ENCODE measurements at regions not wholly inside any gene's neighbourhood (a gene's known extent, or its start where the extent isn't known, plus 50 kb on each side); places are given as distances from the start of the nearest gene placed in this dataset.
"Not testable (repeated sequence)": the region's sequence is repeated elsewhere in the genome, so short reads cannot be mapped to it uniquely, and the experiment has no call there.

- POLR2A ChIA-PET: no interaction called here
- no peak for DNase-seq (ENCODE audit: extremely low spot score)
- CTCF ChIA-PET: no interaction called here
- no peak for TF ChIP-seq CTCF (IDR thresholded peaks at IDR 0.05; ENCODE audit: control extremely low read depth, extremely low read depth, low read depth, missing control alignments)
Observed at GRCh38 chrX:56114437-56114787, 117.7 kb upstream of the KLF8 start.

- ChIA-PET POLR2A (no interaction called here), CTCF (interaction anchor here (1.1 kb wide), 1 partner anchor 9 kb away, joined by 3 read pairs; no protein-coding TSS in a partner anchor)
- DNase-seq (ENCODE audit: extremely low spot score): no peak
- TF ChIP-seq CTCF (IDR thresholded peaks at IDR 0.05; ENCODE audit: control extremely low read depth, extremely low read depth, low read depth, missing control alignments): no peak
Observed at GRCh38 chrX:56120242-56120641, 111.9 kb upstream of the KLF8 start.

GRCh38 chrX:56125946-56126345 lies 106.2 kb upstream of the KLF8 start:
- no peak for DNase-seq (ENCODE audit: extremely low spot score)
- ChIA-PET CTCF (no interaction called here), POLR2A (no interaction called here)
- no peak for TF ChIP-seq CTCF (IDR thresholded peaks at IDR 0.05; ENCODE audit: control extremely low read depth, extremely low read depth, low read depth, missing control alignments)

GRCh38 chrX:56130031-56130430 lies 102.1 kb upstream of the KLF8 start:
- TF ChIP-seq CTCF (IDR thresholded peaks at IDR 0.05; ENCODE audit: control extremely low read depth, extremely low read depth, low read depth, missing control alignments): no peak
- CTCF ChIA-PET: no interaction called here
- POLR2A ChIA-PET: no interaction called here
- DNase-seq (ENCODE audit: extremely low spot score): no peak

- ChIA-PET POLR2A (no interaction called here), CTCF (no interaction called here)
- no peak for DNase-seq (ENCODE audit: extremely low spot score)
- TF ChIP-seq CTCF (IDR thresholded peaks at IDR 0.05; ENCODE audit: control extremely low read depth, extremely low read depth, low read depth, missing control alignments): no peak
Observed at GRCh38 chrX:56130436-56130835, 101.7 kb upstream of the KLF8 start.

GRCh38 chrX:56164135-56164534 lies 68.0 kb upstream of the KLF8 start:
- POLR2A ChIA-PET; CTCF ChIA-PET; DNase-seq (ENCODE audit: extremely low spot score): not testable (repeated sequence)
